ENCODE measurements at regions not wholly inside any gene's neighbourhood (a gene's known extent, or its start where the extent isn't known, plus 50 kb on each side); places are given as distances from the start of the nearest gene placed in this dataset.

- in situ Hi-C loops (cut with MboI; ENCODE audit: low pct_ligation_motif_present in 1 of 4, low pct_unique_long_range_greater_than_20kb in 1 of 4, low sequenced_read_pairs in 3 of 4) = no loop called here
- Histone ChIP-seq H3K4me3 (no peak overlapping the region), H3K36me3 (no peaks in the 10 kb centered on the region), H3K27ac (no peak overlapping the region), H3K9me3 (no peaks in the 10 kb centered on the region), H3K27me3 (no peaks in the 10 kb centered on the region), H3K4me1 (no peaks in the 10 kb centered on the region)
- intact Hi-C loops (cut with DNase I; ENCODE audit: low total_unique reads) = no loop called here
- TF ChIP-seq EP300 (IDR thresholded peaks at IDR 0.05; ENCODE audit: low read depth) = no peak
- TF ChIP-seq POLR2AphosphoS5 (IDR thresholded peaks at IDR 0.05) = no peak
- TF ChIP-seq POLR2A (IDR thresholded peaks at IDR 0.05) = no peak
- no peak for TF ChIP-seq CTCF (IDR thresholded peaks at IDR 0.05)
- WGBS, 2 donors (ENCODE audit: low coverage in 1 of 2) = 58 to 83% methylated on average over 2 of the region's 2 CpGs
- DNase-seq = no peak
Measured at GRCh38 chr20:7454047-7454446, 486.2 kb downstream of the HAO1 start.

- intact Hi-C loops (cut with DNase I; ENCODE audit: low total_unique reads) (no loop called here), in situ Hi-C loops (cut with MboI; ENCODE audit: low pct_ligation_motif_present in 1 of 4, low pct_unique_long_range_greater_than_20kb in 1 of 4, low sequenced_read_pairs in 3 of 4) (no loop called here)
- Histone ChIP-seq H3K27me3 (no peaks in the 10 kb centered on the region), H3K36me3 (no peaks in the 10 kb centered on the region), H3K9me3 (no peaks in the 10 kb centered on the region), H3K27ac (no peak overlapping the region), H3K4me3 (no peak overlapping the region), H3K4me1 (no peaks in the 10 kb centered on the region)
- TF ChIP-seq POLR2A (IDR thresholded peaks at IDR 0.05) = no peak
- no peak for TF ChIP-seq POLR2AphosphoS5 (IDR thresholded peaks at IDR 0.05)
- no peak for TF ChIP-seq CTCF (IDR thresholded peaks at IDR 0.05)
- TF ChIP-seq EP300 (IDR thresholded peaks at IDR 0.05; ENCODE audit: low read depth) = no peak
- WGBS, 2 donors (ENCODE audit: low coverage in 1 of 2) = 66 to 87% methylated on average over 3 of the region's 3 CpGs
- no peak for DNase-seq
Measured at GRCh38 chr20:7458459-7458858, 481.8 kb downstream of the HAO1 start.

GRCh38 chr20:7459083-7459482 lies 481.2 kb downstream of the HAO1 start:
- intact Hi-C loops (cut with DNase I; ENCODE audit: low total_unique reads) (no loop called here), in situ Hi-C loops (cut with MboI; ENCODE audit: low pct_ligation_motif_present in 1 of 4, low pct_unique_long_range_greater_than_20kb in 1 of 4, low sequenced_read_pairs in 3 of 4) (no loop called here)
- Histone ChIP-seq H3K36me3 (no peaks in the 10 kb centered on the region), H3K27me3 (no peaks in the 10 kb centered on the region), H3K27ac (no peak overlapping the region), H3K4me1 (no peaks in the 10 kb centered on the region), H3K4me3 (no peak overlapping the region), H3K9me3 (no peaks in the 10 kb centered on the region)
- DNase-seq = no peak
- 64% methylated on average over 1 of the region's 1 CpG; no CpG with 5 or more reads in 1 of the 2 donors for WGBS, 2 donors (ENCODE audit: low coverage in 1 of 2)
- TF ChIP-seq EP300 (IDR thresholded peaks at IDR 0.05; ENCODE audit: low read depth) (no peak), CTCF (IDR thresholded peaks at IDR 0.05) (no peak), POLR2A (IDR thresholded peaks at IDR 0.05) (no peak), POLR2AphosphoS5 (IDR thresholded peaks at IDR 0.05) (no peak)

- intact Hi-C loops (cut with DNase I; ENCODE audit: low total_unique reads) (no loop called here), in situ Hi-C loops (cut with MboI; ENCODE audit: low pct_ligation_motif_present in 1 of 4, low pct_unique_long_range_greater_than_20kb in 1 of 4, low sequenced_read_pairs in 3 of 4) (no loop called here)
- 17 to 45% methylated on average over 1 of the region's 1 CpG for WGBS, 2 donors (ENCODE audit: low coverage in 1 of 2)
- no peaks in the 10 kb centered on the region for H3K4me1 ChIP-seq
- H3K4me3 ChIP-seq = no peak overlapping the region
- H3K36me3 ChIP-seq = no peaks in the 10 kb centered on the region
- no peak for DNase-seq
- no peak overlapping the region for H3K27ac ChIP-seq
- H3K9me3 ChIP-seq = no peaks in the 10 kb centered on the region
- no peaks in the 10 kb centered on the region for H3K27me3 ChIP-seq
- no peak for TF ChIP-seq POLR2A (IDR thresholded peaks at IDR 0.05)
- TF ChIP-seq CTCF (IDR thresholded peaks at IDR 0.05) = no peak
- TF ChIP-seq EP300 (IDR thresholded peaks at IDR 0.05; ENCODE audit: low read depth) = no peak
- TF ChIP-seq POLR2AphosphoS5 (IDR thresholded peaks at IDR 0.05) = no peak
Measured at GRCh38 chr20:7463290-7463689, 477.0 kb downstream of the HAO1 start.

Measured in transverse colon (tissue), 4 donors.